ENCODE measurements at regions not wholly inside any gene's neighbourhood (a gene's known extent, or its start where the extent isn't known, plus 50 kb on each side); places are given as distances from the start of the nearest gene placed in this dataset.

DNA sequence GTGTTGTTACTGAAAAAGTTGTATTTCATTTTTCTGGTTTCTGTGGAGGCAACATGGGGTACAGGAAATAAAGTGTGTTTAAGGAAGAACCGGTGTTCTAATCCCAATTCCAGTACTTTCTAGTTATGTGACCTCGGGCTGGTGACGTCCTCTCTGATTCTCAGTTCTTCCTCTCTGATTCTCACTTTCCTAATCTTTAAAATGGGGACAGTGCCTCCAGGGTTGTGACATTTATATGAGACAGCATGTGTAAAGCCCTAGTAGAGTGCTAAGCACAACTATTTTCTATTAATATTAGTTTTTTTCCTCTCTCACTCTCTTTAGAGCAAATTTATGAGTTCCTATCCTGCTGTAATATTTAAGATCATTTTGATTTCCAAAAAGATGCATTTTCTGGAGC, 50.9 kb upstream of the PTPDC1 start:
- Histone ChIP-seq H3K27me3 (ENCODE audit: insufficient read depth in 3 of 3, low read length in 2 of 3) (no peaks in the 10 kb centered on the region), H3K9me3 (no peaks in the 10 kb centered on the region), H3K4me1 (peaks cover 13% of the 10 kb centered on the region), H3K27ac (no peak overlapping the region), H3K36me3 (ENCODE audit: insufficient read depth in 1 of 2, low read depth in 1 of 2) (no peaks in the 10 kb centered on the region), H3K4me3 (no peak overlapping the region)
- ATAC-seq: no peak
- intact Hi-C loops (cut with DNase I): no loop called here
- DNase-seq: no peak
- 78 to 83% (median 81%) methylated on average over 3 of the region's 3 CpGs for WGBS, 3 donors
- TF ChIP-seq, protein P1, sequence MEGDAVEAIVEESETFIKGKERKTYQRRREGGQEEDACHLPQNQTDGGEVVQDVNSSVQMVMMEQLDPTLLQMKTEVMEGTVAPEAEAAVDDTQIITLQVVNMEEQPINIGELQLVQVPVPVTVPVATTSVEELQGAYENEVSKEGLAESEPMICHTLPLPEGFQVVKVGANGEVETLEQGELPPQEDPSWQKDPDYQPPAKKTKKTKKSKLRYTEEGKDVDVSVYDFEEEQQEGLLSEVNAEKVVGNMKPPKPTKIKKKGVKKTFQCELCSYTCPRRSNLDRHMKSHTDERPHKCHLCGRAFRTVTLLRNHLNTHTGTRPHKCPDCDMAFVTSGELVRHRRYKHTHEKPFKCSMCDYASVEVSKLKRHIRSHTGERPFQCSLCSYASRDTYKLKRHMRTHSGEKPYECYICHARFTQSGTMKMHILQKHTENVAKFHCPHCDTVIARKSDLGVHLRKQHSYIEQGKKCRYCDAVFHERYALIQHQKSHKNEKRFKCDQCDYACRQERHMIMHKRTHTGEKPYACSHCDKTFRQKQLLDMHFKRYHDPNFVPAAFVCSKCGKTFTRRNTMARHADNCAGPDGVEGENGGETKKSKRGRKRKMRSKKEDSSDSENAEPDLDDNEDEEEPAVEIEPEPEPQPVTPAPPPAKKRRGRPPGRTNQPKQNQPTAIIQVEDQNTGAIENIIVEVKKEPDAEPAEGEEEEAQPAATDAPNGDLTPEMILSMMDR (IDR thresholded peaks at IDR 0.05): no peak

DNA sequence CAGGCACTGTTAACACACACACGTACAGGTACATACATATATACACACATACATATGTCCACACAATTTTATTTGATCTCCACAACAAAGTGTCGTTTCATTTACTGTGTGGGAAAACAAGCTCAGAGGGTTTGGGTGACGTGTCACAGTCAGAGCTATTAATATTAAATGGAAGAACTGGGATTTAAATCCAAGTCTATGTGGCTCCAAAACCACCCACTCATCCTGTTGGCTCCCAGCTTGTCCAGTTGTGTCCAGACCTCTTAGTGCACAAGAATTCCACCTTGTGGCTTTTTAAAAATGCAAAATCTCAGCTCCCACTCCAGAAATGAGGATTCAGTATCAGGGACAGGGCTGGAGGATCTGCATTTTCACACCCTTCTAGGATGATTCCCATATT, 52.3 kb upstream of the PTPDC1 start:
- Histone ChIP-seq H3K4me3 (peak overlapping the region; percentile 88), H3K27me3 (ENCODE audit: insufficient read depth in 3 of 3, low read length in 2 of 3) (no peaks in the 10 kb centered on the region)

DNA sequence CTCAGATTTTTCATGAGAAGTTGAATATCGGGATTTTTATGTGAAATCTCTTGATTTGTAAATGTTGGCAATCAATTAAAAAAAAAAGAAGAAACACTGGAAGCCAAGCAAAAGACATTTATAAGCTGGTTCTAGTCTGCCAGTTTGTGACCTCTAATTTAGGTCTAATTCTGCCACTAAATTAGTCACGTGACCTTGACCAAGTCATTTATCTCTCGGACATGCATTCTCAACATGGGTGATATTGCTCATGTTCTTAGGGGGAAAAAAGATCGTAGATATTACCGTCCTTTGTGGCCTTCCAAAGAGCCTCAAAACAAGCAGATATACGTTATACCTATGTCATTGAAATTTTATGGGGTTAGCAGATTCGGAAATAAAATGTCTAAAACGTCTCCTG, 52.9 kb upstream of the PTPDC1 start:
- 16 to 49% (median 25%) methylated on average over 8 of the region's 8 CpGs for WGBS, 3 donors
- intact Hi-C loops (cut with DNase I): no loop called here
- peaks cover 13% of the 10 kb centered on the region for H3K4me1 ChIP-seq
- H3K27me3 ChIP-seq (ENCODE audit: insufficient read depth in 3 of 3, low read length in 2 of 3): no peaks in the 10 kb centered on the region
- no peaks in the 10 kb centered on the region for H3K9me3 ChIP-seq
- ATAC-seq (no peak), DNase-seq (no peak)
- peak overlapping the region; percentile 94 for H3K27ac ChIP-seq
- H3K36me3 ChIP-seq (ENCODE audit: insufficient read depth in 1 of 2, low read depth in 1 of 2): no peaks in the 10 kb centered on the region
- TF ChIP-seq, protein P1 (IDR thresholded peaks at IDR 0.05): no peak
- peak overlapping the region; percentile 88 for H3K4me3 ChIP-seq

More for the DNA sequence above, 52.3 kb upstream of the PTPDC1 start:
- DNase-seq (no peak), ATAC-seq (no peak)
- H3K9me3 ChIP-seq: no peaks in the 10 kb centered on the region
- peak overlapping the region; percentile 94 for H3K27ac ChIP-seq
- intact Hi-C loops (cut with DNase I): no loop called here
- 44 to 72% (median 48%) methylated on average over 3 of the region's 3 CpGs for WGBS, 3 donors
- TF ChIP-seq, protein P1 (IDR thresholded peaks at IDR 0.05): no peak
- H3K36me3 ChIP-seq (ENCODE audit: insufficient read depth in 1 of 2, low read depth in 1 of 2): no peaks in the 10 kb centered on the region
- peaks cover 13% of the 10 kb centered on the region for H3K4me1 ChIP-seq

DNA sequence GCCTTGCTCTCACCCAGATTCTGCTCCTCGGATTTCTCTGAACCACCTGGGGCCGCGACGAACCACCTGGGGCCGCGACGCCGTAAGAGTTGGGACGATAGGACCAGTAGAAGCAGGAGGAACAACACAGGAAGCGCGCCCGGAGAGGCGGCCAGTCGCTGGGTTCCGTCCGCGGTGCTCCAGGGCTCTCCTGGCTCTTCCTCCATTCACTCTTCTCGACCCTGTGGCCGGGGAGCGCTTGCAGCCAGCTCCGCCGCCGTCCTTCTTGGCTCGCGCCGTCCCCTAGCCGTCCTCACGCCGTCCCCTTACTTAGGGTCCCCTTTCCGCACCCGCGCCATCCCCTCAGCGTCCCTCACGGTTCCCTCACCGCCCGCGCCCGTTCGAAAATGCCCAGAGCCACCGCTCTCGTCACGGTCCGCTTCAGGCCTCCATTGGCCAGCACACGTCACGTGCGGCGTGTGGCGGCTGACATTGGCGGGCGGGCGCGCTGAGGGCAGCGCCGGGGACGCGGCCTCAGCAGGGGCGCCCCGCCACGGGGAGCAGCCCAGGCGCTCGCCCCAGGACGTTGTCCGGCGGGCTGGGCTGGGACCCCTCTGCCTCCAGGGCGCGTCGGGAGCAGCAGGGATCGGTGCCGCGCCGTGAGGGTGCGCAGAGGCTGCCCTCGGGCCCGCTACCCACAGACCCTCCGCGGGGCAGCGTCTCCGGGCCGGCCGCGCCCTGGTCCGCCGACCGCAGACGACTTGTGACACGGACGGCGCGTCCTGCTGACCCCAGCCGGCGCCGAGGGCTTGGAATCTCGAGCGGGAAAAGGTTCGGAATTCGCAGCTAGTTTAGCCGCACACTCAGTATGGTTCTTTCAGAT, 53.7 kb upstream of the PTPDC1 start:
- DNase-seq (peak; percentile 90 to 92), ATAC-seq (peak; percentile 100)
- peak overlapping the region; percentile 94 for H3K27ac ChIP-seq
- peak overlapping the region; percentile 88 for H3K4me3 ChIP-seq
- WGBS, 3 donors: 0% methylated on average over 67 to 97 of the region's 97 CpGs
- TF ChIP-seq, protein P1 (IDR thresholded peaks at IDR 0.05): no peak
- H3K4me1 ChIP-seq: peaks cover 13% of the 10 kb centered on the region
- intact Hi-C loops (cut with DNase I): no loop called here
- H3K9me3 ChIP-seq: no peaks in the 10 kb centered on the region
- H3K36me3 ChIP-seq (ENCODE audit: insufficient read depth in 1 of 2, low read depth in 1 of 2): no peaks in the 10 kb centered on the region
- H3K27me3 ChIP-seq (ENCODE audit: insufficient read depth in 3 of 3, low read length in 2 of 3): no peaks in the 10 kb centered on the region
